Glutamatergic neuron (in vitro differentiated cells): ENCODE measurements at regions not wholly inside any gene's neighbourhood (a gene's known extent, or its start where the extent isn't known, plus 50 kb on each side); places are given as distances from the start of the nearest gene placed in this dataset.

Source experiments
- DNase-seq: peaks from one replicate; pipeline ENCODE4 v3.0.0; 2022
- H3K27ac Mint-ChIP-seq: one replicate; pipeline ENCODE4 v1.8.0; 2020; ENCODE audit warnings: mild to moderate bottlenecking, mixed read lengths, inconsistent platforms; ENCODE audit not compliant: unreplicated experiment
- H3K27me3 Mint-ChIP-seq: one replicate; pipeline ENCODE4 v1.8.0; 2020; ENCODE audit warnings: mild to moderate bottlenecking, moderate library complexity, mixed read lengths, inconsistent platforms; ENCODE audit not compliant: unreplicated experiment
- H3K36me3 Mint-ChIP-seq: one replicate; pipeline ENCODE4 v1.8.0; 2020; ENCODE audit warnings: mild to moderate bottlenecking, mixed read lengths, inconsistent platforms; ENCODE audit not compliant: unreplicated experiment
- H3K4me1 Mint-ChIP-seq: one replicate; pipeline ENCODE4 v1.8.0; 2020; ENCODE audit warnings: mild to moderate bottlenecking, low read depth, mixed read lengths, inconsistent platforms; ENCODE audit not compliant: unreplicated experiment
- H3K4me3 Mint-ChIP-seq: one replicate; pipeline ENCODE4 v1.8.0; 2020; ENCODE audit warnings: mild to moderate bottlenecking, mixed read lengths, inconsistent platforms; ENCODE audit not compliant: unreplicated experiment
- H3K9me3 Mint-ChIP-seq: one replicate; pipeline ENCODE4 v1.8.0; 2020; ENCODE audit warnings: mild to moderate bottlenecking, moderate library complexity, mixed read lengths, inconsistent platforms; ENCODE audit not compliant: unreplicated experiment
- CTCF ChIP-seq: fragments of 200-600 bp; sonication (generic); IDR thresholded peaks from one replicate; pipeline ENCODE4 v1.5.0; 2021; ENCODE audit not compliant: partially characterized antibody, unreplicated experiment

GRCh38 chr4:178242655-178243054 is 800.4 kb upstream of the AGA start:
- DNase-seq: no peak
- H3K4me3 Mint-ChIP-seq: no peak overlapping the region
- no peaks in the 10 kb centered on the region for H3K36me3 Mint-ChIP-seq
- no peaks in the 10 kb centered on the region for H3K4me1 Mint-ChIP-seq
- H3K9me3 Mint-ChIP-seq: no peaks in the 10 kb centered on the region
- no peaks in the 10 kb centered on the region for H3K27me3 Mint-ChIP-seq
- no peak overlapping the region for H3K27ac Mint-ChIP-seq
- no peak for TF ChIP-seq CTCF

- TF ChIP-seq CTCF: no peak
- no peak for DNase-seq
- H3K4me3 Mint-ChIP-seq: no peak overlapping the region
- no peak overlapping the region for H3K27ac Mint-ChIP-seq
- H3K36me3 Mint-ChIP-seq: no peaks in the 10 kb centered on the region
- H3K4me1 Mint-ChIP-seq: no peaks in the 10 kb centered on the region
- H3K27me3 Mint-ChIP-seq: no peaks in the 10 kb centered on the region
- no peaks in the 10 kb centered on the region for H3K9me3 Mint-ChIP-seq
Measured at GRCh38 chr4:178244785-178245184, 802.5 kb upstream of the AGA start.

- Mint-ChIP-seq H3K27me3 (no peaks in the 10 kb centered on the region), H3K36me3 (peaks cover 6% of the 10 kb centered on the region), H3K27ac (no peak overlapping the region), H3K4me3 (no peak overlapping the region), H3K9me3 (no peaks in the 10 kb centered on the region), H3K4me1 (no peaks in the 10 kb centered on the region)
- TF ChIP-seq CTCF: no peak
- no peak for DNase-seq
Measured at GRCh38 chr4:178255172-178255571, 812.9 kb upstream of the AGA start.

GRCh38 chr4:178258603-178259002 is 816.4 kb upstream of the AGA start:
- Mint-ChIP-seq H3K4me1 (no peaks in the 10 kb centered on the region), H3K36me3 (peaks cover 5% of the 10 kb centered on the region), H3K27me3 (no peaks in the 10 kb centered on the region), H3K9me3 (no peaks in the 10 kb centered on the region), H3K4me3 (no peak overlapping the region), H3K27ac (no peak overlapping the region)
- no peak for TF ChIP-seq CTCF
- no peak for DNase-seq

- no peak overlapping the region for H3K4me3 Mint-ChIP-seq
- no peaks in the 10 kb centered on the region for H3K4me1 Mint-ChIP-seq
- H3K9me3 Mint-ChIP-seq: no peaks in the 10 kb centered on the region
- H3K27ac Mint-ChIP-seq: no peak overlapping the region
- H3K36me3 Mint-ChIP-seq: no peaks in the 10 kb centered on the region
- no peak for TF ChIP-seq CTCF
- DNase-seq: no peak
- no peaks in the 10 kb centered on the region for H3K27me3 Mint-ChIP-seq
Measured at GRCh38 chr4:178259566-178259965, 817.3 kb upstream of the AGA start.
